Hematopoietic multipotent progenitor cell treated with erythropoietin and hydrocortisone succinate and interleukin-3 and kit ligand, for 8 days (in vitro differentiated cells): ENCODE measurements at regions not wholly inside any gene's neighbourhood (a gene's known extent, or its start where the extent isn't known, plus 50 kb on each side); places are given as distances from the start of the nearest gene placed in this dataset.

Experiments used
- DNase-seq: peaks from one replicate; pipeline ENCODE4 v3.0.0-alpha.2; 2015

DNA sequence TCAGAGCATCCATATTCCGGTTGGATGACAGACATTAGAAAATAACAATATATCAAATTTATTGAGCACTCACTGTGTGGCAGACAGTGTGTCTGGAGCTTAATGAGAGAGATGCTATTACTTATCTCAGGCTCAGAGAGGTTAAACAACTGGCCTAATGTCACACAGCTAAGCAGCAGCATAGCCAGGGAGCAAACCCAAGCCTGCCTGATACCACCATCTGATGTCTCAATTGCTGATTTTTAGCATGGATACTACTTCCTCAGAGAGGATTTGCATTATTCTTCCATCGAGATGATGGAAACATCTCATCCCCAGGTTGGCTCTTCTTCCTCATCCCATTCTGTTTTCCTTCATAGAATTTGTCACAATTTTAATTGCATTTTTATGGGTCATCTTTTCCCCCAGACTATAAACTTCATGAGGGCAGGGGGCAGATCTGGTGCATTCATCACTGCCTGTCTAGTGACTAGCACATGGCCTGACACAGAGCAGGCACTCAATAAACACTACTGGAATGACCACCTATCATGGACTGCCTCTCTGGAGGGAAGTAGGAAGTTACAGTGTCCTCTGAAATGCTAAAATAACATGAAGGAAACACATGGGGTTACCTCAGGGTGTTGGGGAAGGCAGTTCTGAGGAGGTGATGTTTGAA, 344.8 kb upstream of the CCL2 start:
- no peak for DNase-seq

DNA sequence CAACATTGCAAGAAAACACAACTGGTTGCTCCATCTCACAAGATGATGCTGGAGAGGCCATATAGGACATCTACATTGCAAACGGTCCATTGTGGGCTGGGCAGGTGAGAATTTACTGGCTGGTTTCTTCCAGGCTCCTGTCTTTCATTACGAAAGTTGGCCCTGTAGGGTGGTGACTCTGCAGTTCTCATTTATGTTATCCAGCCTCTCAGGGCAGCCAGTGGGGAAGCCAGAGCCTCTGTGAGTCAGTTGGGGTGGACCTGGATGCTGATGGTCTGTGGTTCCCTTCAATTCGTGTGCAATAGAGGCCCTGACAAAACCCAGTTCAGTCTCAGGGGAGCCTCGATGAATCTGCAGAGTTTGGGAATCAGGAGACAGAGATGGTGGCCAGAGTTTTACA, 341.0 kb upstream of the CCL2 start:
- no peak for DNase-seq

DNA sequence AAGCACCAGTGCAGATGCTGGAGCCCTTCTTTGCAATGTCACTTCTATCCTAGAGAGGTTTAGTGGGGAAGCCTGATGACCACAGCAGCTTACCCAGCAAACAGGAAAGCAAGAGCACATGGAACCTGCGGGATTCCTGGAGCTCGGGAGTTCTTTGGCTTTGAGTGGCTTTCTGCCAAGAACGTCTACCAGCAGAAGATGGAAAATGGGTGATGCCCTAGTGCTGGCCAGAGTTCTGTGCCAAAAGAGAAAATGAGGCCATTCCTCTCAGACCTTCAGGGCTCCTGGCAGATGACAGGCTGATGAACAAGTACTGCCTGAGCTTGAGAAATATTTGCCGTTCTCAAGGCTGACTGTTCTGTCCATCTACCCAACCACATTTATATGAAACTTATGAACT, 332.1 kb upstream of the CCL2 start:
- no peak for DNase-seq

DNA sequence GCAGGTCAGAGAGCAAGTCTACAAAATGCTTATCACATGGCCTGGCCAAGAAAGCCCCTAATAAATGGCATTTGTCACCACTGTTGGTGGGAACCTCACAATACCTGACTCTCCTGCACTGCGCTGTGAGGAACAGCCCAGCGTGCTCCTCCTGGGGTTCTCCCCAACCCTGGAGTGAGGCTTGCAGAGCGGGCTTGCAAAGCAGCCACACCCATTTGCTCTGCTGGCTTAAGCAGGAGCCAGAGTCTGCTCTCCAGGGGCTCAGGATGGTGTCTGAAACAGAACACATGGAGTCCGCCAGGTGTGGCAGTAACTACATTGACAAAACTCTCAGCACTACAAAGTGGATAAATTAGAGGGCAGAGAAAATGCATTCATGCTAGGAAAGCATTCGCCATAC, 331.0 kb upstream of the CCL2 start:
- DNase-seq = no peak

DNA sequence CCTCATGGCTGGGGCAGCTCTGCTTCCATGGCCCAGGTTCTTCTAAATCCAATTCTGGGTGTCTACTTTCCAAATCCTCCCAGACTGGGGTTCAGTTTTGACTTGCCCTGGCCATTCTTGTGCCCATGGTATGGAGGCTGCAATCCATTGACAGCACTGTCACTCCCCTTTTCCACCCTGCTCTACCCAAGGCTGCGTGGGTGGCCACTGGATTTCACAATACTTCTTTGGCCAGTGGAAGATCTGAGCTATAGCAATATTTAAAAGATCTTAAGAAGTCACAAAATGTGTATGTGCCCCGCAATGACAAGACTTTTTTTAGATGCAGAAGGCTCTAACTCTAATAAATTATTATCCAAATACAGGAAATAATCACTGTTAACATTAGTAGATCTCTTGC, 329.4 kb upstream of the CCL2 start:
- DNase-seq = no peak

DNA sequence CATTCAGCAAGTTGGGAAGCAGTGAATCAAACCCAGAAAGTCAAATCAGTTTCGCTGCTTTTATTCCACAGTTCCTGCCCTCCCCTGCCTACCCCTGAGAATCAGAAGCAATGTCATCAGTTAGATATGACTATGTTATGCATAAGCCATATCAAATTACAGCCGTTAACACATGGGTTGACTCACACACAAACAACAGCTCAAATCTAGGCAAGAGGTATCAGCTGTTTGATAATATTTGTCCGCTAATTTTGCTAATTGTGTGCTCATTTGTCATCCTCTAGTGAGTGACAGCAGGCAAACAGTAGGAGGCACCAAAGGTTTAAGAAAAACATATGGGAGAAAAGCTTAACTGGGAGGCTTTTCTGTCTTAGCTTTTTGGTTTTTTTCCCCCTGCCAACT, 327.4 kb upstream of the CCL2 start:
- peak; percentile 59 for DNase-seq

DNA sequence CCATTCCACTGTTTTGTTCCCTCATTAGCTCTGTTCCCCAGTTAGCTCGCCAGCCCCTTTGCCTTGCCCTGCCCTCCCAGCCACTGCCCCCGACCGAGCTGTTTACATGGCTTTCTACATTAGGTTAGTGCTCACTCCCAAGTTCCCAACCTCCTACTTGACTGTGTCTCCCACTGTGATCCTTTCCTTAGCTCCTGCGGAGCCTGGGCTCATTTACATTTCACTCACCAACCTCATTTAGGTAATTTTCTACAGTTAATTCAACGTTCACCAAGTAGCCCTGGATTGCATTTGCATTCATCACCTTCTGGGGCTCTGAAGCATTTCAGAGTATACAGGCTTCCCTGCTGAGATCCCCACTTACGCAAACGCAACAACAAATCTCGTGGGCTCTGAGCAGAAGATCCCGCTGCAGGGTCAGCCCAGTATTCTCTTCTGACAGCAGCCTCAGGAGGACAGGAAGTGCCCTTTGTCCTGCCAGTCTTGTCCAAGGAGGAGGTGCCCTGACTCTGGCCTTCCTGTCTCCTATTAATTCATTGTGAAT, 325.8 kb upstream of the CCL2 start:
- DNase-seq = no peak

DNA sequence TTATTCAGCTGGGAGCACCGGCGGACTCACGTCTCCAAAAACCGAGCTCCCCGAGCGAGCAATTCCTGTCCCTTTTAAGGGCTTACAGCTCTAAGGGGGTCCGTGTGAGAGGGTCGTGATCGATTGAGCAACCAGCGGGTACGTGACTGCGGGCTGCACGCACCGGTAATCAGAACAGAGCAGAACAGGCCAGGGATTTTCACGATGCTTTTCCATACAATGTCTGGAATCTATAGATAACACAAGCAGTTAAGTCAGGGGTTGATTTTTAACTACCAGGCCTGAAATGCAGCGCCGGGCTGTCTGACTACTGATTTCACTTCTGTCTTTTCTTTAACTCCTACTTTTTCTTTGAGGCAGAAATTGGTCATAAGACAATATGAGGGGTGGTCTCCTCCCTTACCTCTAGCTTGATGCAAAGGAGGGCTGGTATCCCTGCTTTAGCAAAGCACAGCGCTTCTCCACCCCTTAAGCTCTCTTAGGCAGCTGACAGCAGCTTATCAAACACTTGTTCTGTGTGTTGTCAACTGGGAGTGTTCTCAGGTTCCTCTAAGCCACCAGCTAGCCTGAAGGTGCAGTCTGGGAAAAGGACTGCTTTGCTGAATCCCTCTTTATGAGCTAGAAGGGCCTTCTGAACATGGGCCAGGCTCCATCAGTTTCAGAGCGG, 323.8 kb upstream of the CCL2 start:
- DNase-seq = peak; percentile 48

DNA sequence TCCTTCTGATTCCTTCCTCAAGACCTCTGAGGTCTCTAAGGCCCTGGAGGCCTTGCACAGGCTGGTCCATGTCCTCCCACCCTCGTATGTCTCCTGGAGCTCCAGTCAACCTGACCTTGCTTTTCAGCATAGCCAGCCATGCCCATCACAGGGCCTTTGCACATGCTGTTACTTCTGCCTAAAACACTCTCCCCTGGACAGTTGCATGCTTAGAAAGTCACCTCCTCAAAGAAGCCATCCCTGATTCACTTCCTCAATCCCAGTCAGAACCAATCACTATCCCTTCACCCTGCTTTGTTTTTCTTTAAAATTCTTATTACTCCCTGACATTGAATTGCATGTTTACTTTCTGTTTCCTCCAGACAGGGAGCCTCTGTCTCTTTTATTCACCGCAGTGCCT, 322.1 kb upstream of the CCL2 start:
- DNase-seq = no peak

DNA sequence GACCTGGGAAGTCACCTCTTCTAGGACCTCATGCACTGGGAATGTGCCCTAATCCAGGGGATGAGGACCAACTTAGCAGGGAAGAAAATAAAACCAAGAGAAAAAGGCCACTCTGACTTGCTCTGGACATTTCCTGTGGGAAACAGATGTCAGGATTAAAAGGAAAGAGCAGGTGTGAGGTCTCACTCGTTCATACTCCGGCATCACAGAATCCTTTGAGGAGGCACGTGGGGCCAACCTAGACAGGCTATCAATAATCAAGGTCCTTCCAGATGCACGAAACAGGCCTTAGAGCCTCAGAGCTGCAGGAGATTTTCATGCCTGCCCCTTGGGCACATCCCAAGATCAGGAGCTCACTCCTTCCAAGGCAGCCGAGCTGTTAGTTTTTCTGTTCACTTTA, 321.5 kb upstream of the CCL2 start:
- no peak for DNase-seq

DNA sequence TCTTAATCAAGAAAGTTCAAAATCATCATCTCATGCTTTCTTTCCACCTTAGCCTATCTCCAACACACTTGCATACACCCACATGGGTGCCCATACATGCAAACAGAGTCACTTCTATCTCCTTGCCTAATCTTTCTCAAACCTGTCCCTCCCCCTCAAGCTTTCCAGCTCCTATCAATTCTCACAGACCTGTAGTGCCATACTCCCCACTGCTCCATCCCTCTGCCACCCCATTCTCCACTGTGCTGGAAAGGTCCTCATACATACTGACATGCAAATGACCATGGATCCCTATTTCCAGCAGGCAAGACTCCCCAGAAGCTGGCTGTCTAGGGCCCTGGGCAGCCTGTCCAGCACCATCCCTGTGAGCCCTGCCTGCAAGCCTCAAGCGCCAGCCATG, 320.4 kb upstream of the CCL2 start:
- peak; percentile 10 for DNase-seq

DNA sequence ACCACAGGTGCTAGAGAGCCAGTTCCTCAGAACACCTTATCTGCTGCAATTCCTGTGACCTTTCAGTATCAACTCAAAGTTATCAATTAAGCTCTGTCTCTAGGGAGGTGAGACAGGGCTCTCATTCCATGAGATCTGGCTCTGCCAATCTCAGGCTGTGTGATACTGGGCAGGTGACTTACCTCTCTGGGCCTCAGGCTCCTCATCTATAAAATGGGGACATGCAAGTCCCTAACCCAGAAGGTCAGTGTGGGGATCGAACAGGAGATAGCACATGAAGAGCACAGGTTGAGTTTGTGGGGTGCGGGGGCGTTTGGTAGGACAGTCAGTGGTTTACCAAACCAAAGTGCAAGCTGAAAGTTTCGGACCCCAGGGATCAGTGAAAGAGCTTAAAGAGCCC, 319.3 kb upstream of the CCL2 start:
- DNase-seq = no peak

DNA sequence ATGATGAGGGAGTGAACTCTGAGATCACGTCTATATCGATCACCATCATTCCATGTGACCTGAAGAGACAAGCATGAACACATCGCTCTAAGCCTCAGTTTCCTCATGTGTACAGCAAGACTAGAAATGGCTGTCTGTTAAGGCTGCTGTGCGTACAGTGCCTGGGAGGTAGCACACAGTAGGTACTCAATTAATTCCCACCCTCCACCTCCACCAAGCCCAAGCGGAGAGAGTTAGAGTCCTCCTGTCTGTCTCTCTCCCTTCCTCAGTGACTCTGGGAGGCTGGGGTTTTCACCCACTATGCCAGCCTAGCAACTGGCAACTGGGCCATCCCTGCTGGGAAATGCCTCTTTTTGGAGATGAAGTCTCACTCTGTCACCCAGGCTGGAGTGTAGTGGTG, 318.3 kb upstream of the CCL2 start:
- no peak for DNase-seq

DNA sequence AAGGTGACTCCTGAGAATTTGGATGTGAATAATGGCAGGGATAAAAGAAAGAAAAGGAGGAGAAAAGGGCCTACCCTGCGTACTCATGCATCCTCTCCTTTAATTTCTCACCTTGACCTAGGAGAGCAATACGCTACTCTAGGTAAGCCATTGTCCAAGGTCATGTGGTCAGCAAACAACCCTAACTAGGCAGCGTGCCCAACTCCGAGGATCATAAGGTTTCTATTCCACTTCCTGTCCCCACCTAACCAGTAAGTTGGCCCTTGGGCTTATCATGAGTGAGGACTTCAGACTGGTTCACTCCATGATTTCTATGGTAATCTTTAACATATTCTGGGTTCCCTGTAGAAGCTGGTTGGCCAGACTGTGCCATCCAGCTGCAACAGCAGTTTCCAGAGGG, 315.1 kb upstream of the CCL2 start:
- no peak for DNase-seq

DNA sequence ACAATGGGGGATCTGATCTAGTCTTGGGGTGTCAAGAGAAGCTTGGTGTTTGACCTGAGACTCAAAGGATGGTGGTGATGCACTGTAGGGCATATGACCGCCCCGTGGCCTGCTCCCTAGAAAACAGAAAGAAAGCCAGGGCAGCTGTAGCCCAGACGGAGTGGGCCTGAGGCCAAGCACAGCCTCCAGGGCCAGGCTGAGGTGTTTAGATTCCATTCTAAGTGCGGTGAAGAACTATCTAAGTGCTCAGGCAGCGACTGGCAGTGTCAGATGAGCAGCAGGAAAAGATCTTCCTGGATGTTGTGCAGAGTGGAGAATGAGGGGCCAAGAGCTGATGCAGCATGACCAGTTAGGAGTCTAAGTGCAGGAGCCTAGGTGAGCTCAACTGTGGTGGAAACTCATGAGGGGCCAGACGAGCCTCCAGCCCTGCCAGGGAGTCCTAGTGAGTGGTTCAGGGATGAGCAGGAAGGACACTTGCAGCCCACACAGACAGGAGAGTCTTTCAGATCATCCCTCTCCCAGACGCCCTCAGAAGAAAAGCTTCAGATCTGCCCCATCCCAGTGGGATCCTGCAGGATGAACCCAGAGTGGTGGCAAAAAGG, 314.2 kb upstream of the CCL2 start:
- no peak for DNase-seq

DNA sequence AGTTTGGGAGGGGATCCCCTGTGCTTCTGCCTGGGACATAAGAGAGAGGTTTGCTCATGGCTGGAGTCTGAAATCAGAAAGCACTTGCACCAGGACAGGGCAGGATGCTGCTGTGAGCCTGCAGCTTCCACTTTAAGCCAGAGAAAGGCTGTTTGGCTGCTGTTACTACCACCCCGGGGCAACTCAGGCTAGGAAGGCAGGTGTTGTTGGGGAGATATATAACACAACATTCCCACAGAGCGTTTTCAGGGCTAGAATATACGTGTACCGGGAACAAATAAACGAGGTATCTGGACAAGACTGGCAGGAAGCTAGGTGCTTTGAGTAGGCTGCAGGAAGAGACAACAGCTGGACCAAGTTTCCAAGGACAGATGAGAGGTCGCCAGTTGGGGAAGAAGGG, 313.3 kb upstream of the CCL2 start:
- no peak for DNase-seq

DNA sequence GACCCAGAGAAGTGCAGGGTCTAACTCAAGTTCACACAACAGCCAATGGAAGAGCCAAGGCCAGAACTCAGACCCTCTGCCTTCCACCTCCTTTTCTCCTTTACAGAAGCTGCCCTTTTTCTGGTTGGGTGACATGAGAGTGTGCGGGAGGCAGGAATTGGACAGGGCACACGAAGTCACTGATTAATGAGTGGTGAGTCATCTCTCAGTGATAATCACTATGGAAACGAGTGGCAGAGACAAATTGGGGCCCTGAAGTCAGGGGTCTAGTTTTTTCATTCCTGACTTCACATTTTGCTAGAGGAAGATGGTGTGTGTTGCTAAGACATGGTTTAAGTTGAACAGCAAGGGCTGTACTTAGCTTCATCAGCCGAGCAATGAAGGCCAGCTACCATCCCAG, 312.7 kb upstream of the CCL2 start:
- peak; percentile 27 for DNase-seq

DNA sequence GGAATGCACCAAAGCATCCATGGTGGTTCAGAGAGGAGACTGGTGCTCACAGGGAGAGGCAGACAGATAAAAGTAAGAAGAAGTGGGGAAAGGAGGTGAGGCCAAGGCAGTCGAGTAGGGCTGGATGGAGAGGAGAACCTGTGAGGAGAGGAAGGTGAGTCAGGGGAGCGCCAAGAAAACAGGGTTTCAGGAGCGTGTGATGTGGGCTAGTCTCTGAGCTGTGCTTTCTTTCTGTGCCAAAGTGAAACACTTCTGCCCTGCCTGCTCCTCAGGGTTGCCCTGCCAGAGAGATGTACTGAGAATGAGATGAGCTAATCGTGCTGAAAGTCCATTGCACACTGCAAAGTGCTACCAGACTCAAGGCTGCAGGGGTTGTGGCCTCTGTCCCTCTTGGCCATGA, 310.7 kb upstream of the CCL2 start:
- DNase-seq = no peak

DNA sequence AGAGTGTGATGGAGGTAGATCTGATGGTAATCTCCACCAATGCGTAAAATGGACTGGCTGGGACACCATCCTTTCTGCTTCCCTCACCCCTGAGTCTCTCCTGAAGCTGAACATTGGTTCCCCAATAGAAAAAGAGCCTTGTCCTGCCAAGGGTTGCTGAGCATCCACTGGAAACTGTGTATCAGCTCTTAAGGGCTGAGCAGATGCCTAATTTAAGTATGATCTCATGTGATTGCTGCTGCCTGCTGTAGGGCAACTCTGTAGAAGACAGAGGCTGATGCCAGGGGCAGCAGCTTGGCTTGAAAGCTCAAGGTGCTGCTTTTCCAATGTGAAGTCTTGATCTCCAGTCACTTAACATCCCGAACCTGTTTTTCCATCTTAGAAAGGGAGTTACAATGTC, 310.3 kb upstream of the CCL2 start:
- DNase-seq = no peak

DNA sequence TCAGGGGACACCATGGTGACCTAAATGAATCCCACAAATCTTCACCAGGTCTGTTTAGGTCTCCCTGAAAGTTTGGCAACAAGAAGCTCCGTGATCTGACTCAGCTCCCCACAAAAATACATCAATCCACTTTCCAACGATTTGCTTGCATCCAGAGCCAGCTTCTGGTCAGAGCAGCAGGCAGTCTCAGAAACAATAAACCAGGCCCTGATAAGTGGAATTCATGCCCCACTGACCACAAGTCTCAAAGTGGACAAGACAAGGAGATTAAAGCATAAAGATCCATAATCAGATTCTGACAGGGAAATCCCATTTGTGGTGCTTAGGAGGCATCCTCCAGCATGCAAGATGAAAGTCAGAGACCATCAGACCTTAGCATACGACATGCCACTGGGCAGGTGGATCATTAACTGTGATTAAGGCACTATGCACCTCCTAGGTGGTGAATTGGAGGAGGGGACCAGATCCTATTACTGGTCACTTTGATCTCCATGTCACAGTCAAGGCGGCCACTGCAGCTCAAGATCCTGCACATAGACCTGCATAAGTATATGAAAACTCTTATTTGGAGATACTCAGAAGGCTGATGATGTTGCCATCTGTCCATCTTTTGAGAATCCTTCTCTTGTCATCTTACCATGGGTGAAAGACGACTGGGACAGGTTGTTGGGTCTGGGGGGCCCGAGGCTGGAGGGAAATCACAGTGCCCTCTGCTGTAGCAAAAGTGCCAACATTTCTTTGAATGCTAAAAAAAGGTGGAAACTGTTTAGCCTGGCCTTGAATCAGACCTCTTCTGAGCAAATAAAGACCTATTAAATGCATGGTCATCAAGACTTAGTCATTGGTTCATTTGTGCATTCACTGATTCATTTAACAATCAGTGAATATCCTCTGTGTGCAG, 309.2 kb upstream of the CCL2 start:
- DNase-seq = no peak

DNA sequence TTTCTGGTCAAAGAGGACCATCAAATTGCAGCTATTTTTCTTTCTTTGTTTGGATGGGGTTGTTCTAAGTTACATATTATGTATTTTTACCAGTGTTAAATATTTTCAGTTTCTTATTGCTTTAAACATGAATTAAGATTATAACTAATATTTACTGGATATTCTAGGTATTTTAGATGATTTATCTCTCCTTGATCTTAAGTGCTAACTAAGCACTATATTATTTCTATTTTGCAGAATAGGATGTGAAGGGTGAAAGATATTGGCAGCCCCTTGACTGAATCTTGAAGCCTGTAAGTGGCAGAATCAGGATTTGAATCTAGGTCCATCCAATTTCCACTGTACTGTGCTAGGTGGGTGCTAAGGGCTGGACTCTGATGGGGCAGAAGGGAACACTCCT, 307.3 kb upstream of the CCL2 start:
- no peak for DNase-seq

DNA sequence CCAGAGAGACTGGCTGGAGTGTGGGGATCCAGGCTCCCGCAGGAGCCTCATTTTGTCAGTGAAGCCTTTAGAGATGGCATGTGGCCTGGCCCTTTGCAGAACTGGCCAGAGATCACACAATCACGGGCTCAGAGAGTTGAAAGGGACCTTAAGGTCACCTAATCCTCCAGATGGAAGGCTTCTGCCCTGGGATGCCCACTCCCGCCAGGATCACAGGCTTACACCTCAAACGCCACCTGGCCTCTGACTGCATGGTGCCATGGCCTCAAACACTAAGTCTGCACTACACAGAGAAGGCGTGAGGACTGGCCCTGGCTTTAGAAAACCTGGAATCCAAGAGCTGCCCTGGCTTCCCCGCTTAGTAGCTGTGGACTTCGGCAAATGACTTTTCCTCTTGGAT, 306.8 kb upstream of the CCL2 start:
- DNase-seq = no peak

DNA sequence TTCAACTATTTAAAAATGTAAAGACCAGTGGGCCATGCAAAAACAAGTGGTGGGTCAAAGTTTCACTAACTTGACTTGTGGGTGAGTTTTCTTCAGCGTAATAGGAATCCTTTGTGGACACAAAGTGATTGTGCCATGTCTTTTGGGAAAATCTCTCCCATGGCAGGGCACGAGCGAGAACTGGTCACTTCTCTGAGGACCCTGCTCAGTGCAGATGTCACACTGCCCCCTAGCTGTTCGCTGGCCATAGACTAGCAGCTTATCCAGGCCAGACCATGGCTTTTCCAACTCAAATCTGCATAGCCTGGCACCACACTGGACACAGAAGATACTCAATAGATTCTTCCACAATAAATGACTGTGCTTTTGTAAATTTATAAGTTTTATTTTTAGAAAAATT, 306.0 kb upstream of the CCL2 start:
- peak; percentile 59 for DNase-seq
